ENCODE measurements at regions not wholly inside any gene's neighbourhood (a gene's known extent, or its start where the extent isn't known, plus 50 kb on each side); places are given as distances from the start of the nearest gene placed in this dataset.

DNA sequence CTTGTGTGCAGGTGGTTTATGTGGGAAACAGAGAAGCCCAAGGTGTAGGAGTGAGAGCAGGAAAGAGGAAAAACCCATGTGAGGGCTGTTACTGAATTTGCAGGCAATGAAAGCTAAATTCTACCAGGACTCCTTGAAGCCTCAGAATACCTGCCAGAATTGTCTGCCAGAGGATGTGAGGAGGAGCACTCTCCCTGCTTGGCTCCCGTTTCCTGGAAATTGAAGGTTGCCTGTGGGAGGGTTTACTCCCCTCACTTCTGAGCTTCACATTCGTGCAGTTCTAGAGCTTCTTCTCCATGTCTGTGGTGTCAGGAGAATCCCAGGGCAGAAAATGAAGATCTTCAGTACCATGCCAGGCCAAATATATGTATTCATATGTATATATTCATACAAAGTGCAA is 220.8 kb upstream of the ZP4 start:
- TF ChIP-seq EZH2 (IDR thresholded peaks at IDR 0.05; ENCODE audit: low read depth) = no peak
- TF ChIP-seq, protein P1, sequence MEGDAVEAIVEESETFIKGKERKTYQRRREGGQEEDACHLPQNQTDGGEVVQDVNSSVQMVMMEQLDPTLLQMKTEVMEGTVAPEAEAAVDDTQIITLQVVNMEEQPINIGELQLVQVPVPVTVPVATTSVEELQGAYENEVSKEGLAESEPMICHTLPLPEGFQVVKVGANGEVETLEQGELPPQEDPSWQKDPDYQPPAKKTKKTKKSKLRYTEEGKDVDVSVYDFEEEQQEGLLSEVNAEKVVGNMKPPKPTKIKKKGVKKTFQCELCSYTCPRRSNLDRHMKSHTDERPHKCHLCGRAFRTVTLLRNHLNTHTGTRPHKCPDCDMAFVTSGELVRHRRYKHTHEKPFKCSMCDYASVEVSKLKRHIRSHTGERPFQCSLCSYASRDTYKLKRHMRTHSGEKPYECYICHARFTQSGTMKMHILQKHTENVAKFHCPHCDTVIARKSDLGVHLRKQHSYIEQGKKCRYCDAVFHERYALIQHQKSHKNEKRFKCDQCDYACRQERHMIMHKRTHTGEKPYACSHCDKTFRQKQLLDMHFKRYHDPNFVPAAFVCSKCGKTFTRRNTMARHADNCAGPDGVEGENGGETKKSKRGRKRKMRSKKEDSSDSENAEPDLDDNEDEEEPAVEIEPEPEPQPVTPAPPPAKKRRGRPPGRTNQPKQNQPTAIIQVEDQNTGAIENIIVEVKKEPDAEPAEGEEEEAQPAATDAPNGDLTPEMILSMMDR (conservative IDR thresholded peaks at IDR 0.05) = no peak
- ChIA-PET POLR2A (ENCODE audit: unreplicated experiment) (no interaction called here), CTCF (no interaction called here)
- H3F3A ChIP-seq (ENCODE audit: insufficient read depth, low read depth) = no peaks in the 10 kb centered on the region
- H3K36me3 ChIP-seq (ENCODE audit: low read depth) = no peaks in the 10 kb centered on the region
- H4K20me1 ChIP-seq (ENCODE audit: insufficient read depth) = no peaks in the 10 kb centered on the region
- intact Hi-C loops (cut with micrococcal nuclease; ENCODE audit: unreplicated experiment) = no loop called here
- DNase-seq = no peak
- H3K4me1 ChIP-seq (replicated peaks; ENCODE audit: insufficient read depth) = no peaks in the 10 kb centered on the region
- no peaks in the 10 kb centered on the region for H3K9me3 ChIP-seq (ENCODE audit: insufficient read depth, low read depth)
- no TSS peak for BruUV-seq (replicated peaks)
- H3K27ac ChIP-seq = no peak overlapping the region
- H2AFZ ChIP-seq = no peak overlapping the region
- no peaks in the 10 kb centered on the region for H3K79me2 ChIP-seq (ENCODE audit: low read depth)
- no peaks in the 10 kb centered on the region for H3K9me2 ChIP-seq (ENCODE audit: insufficient read depth)
- H3K4me2 ChIP-seq = no peak overlapping the region
- H3K27me3 ChIP-seq (ENCODE audit: insufficient read depth, low read depth) = no peaks in the 10 kb centered on the region
- no peak overlapping the region for H3K4me3 ChIP-seq

DNA sequence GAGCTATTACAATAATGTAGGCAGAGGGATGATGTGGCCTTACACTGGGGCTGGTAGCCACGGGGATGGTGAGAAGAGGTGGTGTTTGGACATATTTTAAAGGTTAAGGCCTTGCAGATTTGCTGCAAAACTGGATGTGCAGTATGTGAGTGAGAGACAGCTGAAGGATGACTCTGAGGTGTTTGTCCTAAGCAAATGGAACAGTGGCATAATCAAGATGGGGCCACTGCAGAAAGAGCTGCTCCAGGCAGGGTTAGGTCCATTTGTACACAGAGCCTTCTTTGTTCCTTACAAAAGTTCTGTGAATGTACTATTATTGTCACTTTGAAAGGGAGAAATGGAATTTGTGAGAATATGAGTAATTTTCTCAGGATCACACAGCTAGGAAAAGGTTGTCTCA is 220.4 kb upstream of the ZP4 start:
- H3K79me2 ChIP-seq (ENCODE audit: low read depth) = no peaks in the 10 kb centered on the region
- TF ChIP-seq, protein P1 (conservative IDR thresholded peaks at IDR 0.05) = no peak
- no peak for TF ChIP-seq EZH2 (IDR thresholded peaks at IDR 0.05; ENCODE audit: low read depth)
- CTCF ChIA-PET = no interaction called here
- H3K4me2 ChIP-seq = no peak overlapping the region
- DNase-seq = no peak
- intact Hi-C loops (cut with micrococcal nuclease; ENCODE audit: unreplicated experiment) = no loop called here
- no peaks in the 10 kb centered on the region for H3K27me3 ChIP-seq (ENCODE audit: insufficient read depth, low read depth)
- H2AFZ ChIP-seq = no peak overlapping the region
- H3K4me1 ChIP-seq (replicated peaks; ENCODE audit: insufficient read depth) = no peaks in the 10 kb centered on the region
- H3K9me2 ChIP-seq (ENCODE audit: insufficient read depth) = no peaks in the 10 kb centered on the region
- H3K27ac ChIP-seq = no peak overlapping the region
- H3K36me3 ChIP-seq (ENCODE audit: low read depth) = no peaks in the 10 kb centered on the region
- H3F3A ChIP-seq (ENCODE audit: insufficient read depth, low read depth) = no peaks in the 10 kb centered on the region
- POLR2A ChIA-PET (ENCODE audit: unreplicated experiment) = no interaction called here
- no TSS peak for BruUV-seq (replicated peaks)
- H3K4me3 ChIP-seq = no peak overlapping the region
- H4K20me1 ChIP-seq (ENCODE audit: insufficient read depth) = no peaks in the 10 kb centered on the region
- no peaks in the 10 kb centered on the region for H3K9me3 ChIP-seq (ENCODE audit: insufficient read depth, low read depth)

DNA sequence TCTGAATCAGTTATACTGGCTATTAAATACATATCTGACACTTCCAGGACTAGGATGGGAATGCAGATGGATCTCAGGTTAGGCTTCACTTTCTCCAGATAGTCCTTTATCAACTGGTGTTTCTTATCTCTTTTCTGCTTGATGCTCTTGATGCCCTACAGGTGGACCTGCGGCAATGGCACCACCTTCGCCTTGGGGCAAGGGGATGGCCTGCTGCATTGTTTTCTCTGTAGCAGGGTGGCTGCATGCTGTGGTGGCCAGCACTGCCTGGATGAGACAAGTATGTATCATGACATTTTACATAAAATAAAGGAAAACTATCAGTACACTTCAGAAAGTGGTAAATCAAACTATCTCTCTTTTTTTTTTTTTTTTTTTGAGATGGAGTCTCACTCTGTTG is 217.7 kb upstream of the ZP4 start:
- intact Hi-C loops (cut with micrococcal nuclease; ENCODE audit: unreplicated experiment) = no loop called here
- no peaks in the 10 kb centered on the region for H3F3A ChIP-seq (ENCODE audit: insufficient read depth, low read depth)
- POLR2A ChIA-PET (ENCODE audit: unreplicated experiment) = no interaction called here

More for the DNA sequence above, 217.7 kb upstream of the ZP4 start:
- Histone ChIP-seq H2AFZ (no peak overlapping the region), H3K79me2 (ENCODE audit: low read depth) (no peaks in the 10 kb centered on the region), H3K4me3 (no peak overlapping the region), H4K20me1 (ENCODE audit: insufficient read depth) (no peaks in the 10 kb centered on the region), H3K9me2 (ENCODE audit: insufficient read depth) (no peaks in the 10 kb centered on the region), H3K4me1 (replicated peaks; ENCODE audit: insufficient read depth) (no peaks in the 10 kb centered on the region), H3K4me2 (no peak overlapping the region), H3K27me3 (ENCODE audit: insufficient read depth, low read depth) (no peaks in the 10 kb centered on the region), H3K9me3 (ENCODE audit: insufficient read depth, low read depth) (no peaks in the 10 kb centered on the region), H3K27ac (no peak overlapping the region), H3K36me3 (ENCODE audit: low read depth) (no peaks in the 10 kb centered on the region)
- no peak for TF ChIP-seq EZH2 (IDR thresholded peaks at IDR 0.05; ENCODE audit: low read depth)
- TF ChIP-seq, protein P1 (conservative IDR thresholded peaks at IDR 0.05) = no peak
- CTCF ChIA-PET = no interaction called here
- DNase-seq = no peak
- BruUV-seq (replicated peaks) = no TSS peak
